Neural cell (in vitro differentiated cells): ENCODE measurements at regions not wholly inside any gene's neighbourhood (a gene's known extent, or its start where the extent isn't known, plus 50 kb on each side); places are given as distances from the start of the nearest gene placed in this dataset.

Experiments used
- H2AFZ ChIP-seq: fragments of 200-600, 300-800 bp; sonication (generic), shearing (Covaris generic); 2 replicates; pipeline ENCODE4 v1.6.0; 2014; ENCODE audit warnings: low read depth, mild to moderate bottlenecking, antibody characterized with exemption, low read length, moderate library complexity
- H3F3A ChIP-seq: fragments of 200-600 bp; shearing (Covaris generic); 2 replicates; pipeline ENCODE4 v1.6.1; 2016; ENCODE audit warnings: mild to moderate bottlenecking, moderate library complexity, mixed read lengths, antibody characterized with exemption, low read length; ENCODE audit not compliant: insufficient read depth, poor library complexity, severe bottlenecking
- H3K27ac ChIP-seq: fragments of 200-600, 300-800 bp; sonication (generic), shearing (Covaris generic); 2 replicates; pipeline ENCODE4 v1.5.1; 2014; ENCODE audit warnings: mild to moderate bottlenecking, low read length, moderate library complexity
- H3K27me3 ChIP-seq: fragments of 300-800, 200-600 bp; sonication (generic), shearing (Covaris generic); 2 replicates; pipeline ENCODE4 v1.6.0; 2014; ENCODE audit warnings: mild to moderate bottlenecking, low read depth, low read length, moderate library complexity; ENCODE audit not compliant: insufficient read depth
- H3K36me3 ChIP-seq: fragments of 300-800, 200-600 bp; sonication (generic), shearing (Covaris generic); 2 replicates; pipeline ENCODE4 v1.5.1; 2014; ENCODE audit warnings: mild to moderate bottlenecking, antibody characterized with exemption, low read length, moderate library complexity; ENCODE audit not compliant: insufficient read depth
- H3K4me2 ChIP-seq: fragments of 300-800, 200-600 bp; sonication (generic), shearing (Covaris generic); 2 replicates; pipeline ENCODE4 v1.6.0; 2014; ENCODE audit warnings: mild to moderate bottlenecking, low read length
- H3K4me3 ChIP-seq: fragments of 300-800, 200-600 bp; sonication (generic), shearing (Covaris generic); 2 replicates; pipeline ENCODE4 v1.5.1; 2014; ENCODE audit warnings: mild to moderate bottlenecking, low read length, moderate library complexity
- H3K79me2 ChIP-seq: fragments of 200-600 bp; shearing (Covaris generic); replicated peaks from 2 replicates; pipeline ENCODE4 v1.6.0; 2014; ENCODE audit warnings: mild to moderate bottlenecking, low read length, moderate library complexity; ENCODE audit not compliant: insufficient read depth
- H3K9ac ChIP-seq: fragments of 300-800, 200-600 bp; sonication (generic), shearing (Covaris generic); 2 replicates; pipeline ENCODE4 v1.6.1; 2016; ENCODE audit warnings: mild to moderate bottlenecking, low read length, mixed read lengths
- H3K9me2 ChIP-seq: fragments of 200-600 bp; shearing (Covaris generic); 2 replicates; pipeline ENCODE4 v1.6.1; 2016; ENCODE audit warnings: mild to moderate bottlenecking, low read length, mixed read lengths; ENCODE audit not compliant: insufficient read depth
- H3K9me3 ChIP-seq: fragments of 200-600, 300-800 bp; sonication (generic), shearing (Covaris generic); 2 replicates; pipeline ENCODE4 v1.6.1; 2016; ENCODE audit warnings: mild to moderate bottlenecking, mixed run types, low read length, moderate library complexity, mixed read lengths
- H4K20me1 ChIP-seq: fragments of 200-600 bp; shearing (Covaris generic); 2 replicates; pipeline ENCODE4 v1.6.1; 2016; ENCODE audit warnings: mild to moderate bottlenecking, mixed run types; ENCODE audit not compliant: insufficient read depth
- CTCF ChIP-seq: fragments of 450-650 bp; IDR thresholded peaks from 2 replicates; pipeline ENCODE4 v1.5.1; 2014; ENCODE audit warnings: antibody characterized with exemption, mild to moderate bottlenecking, moderate library complexity; ENCODE audit not compliant: poor library complexity, severe bottlenecking
- EP300 ChIP-seq: fragments of 450-650 bp; conservative IDR thresholded peaks from 2 replicates; pipeline ENCODE4 v1.6.1; 2014; ENCODE audit warnings: antibody characterized with exemption, mild to moderate bottlenecking, moderate library complexity; ENCODE audit not compliant: poor library complexity, severe bottlenecking
- EZH2 ChIP-seq: fragments of 200-600, 300-800 bp; shearing (Covaris generic), sonication (generic); IDR thresholded peaks from 2 replicates; pipeline ENCODE4 v1.6.1; 2014; ENCODE audit warnings: antibody characterized with exemption, low read length, borderline replicate concordance, mild to moderate bottlenecking; ENCODE audit not compliant: insufficient read depth, poor library complexity, severe bottlenecking
- MXI1 ChIP-seq: fragments of 450-650 bp; conservative IDR thresholded peaks from 2 replicates; pipeline ENCODE4 v1.6.1; 2014; ENCODE audit warnings: antibody characterized with exemption, mild to moderate bottlenecking; ENCODE audit not compliant: poor library complexity, severe bottlenecking
- POLR2AphosphoS5 ChIP-seq: IDR thresholded peaks from 2 replicates; pipeline ENCODE4 v1.6.1; 2012
- RAD21 ChIP-seq: fragments of 450-650 bp; conservative IDR thresholded peaks from 2 replicates; pipeline ENCODE4 v1.6.1; 2014; ENCODE audit warnings: antibody characterized with exemption, mild to moderate bottlenecking, moderate library complexity
- REST ChIP-seq: IDR thresholded peaks from 2 replicates; pipeline ENCODE4 v1.6.1; 2012; ENCODE audit warnings: borderline replicate concordance
- SMC3 ChIP-seq: fragments of 450-650 bp; conservative IDR thresholded peaks from 2 replicates; pipeline ENCODE4 v1.6.1; 2014; ENCODE audit warnings: antibody characterized with exemption, mild to moderate bottlenecking, moderate library complexity; ENCODE audit not compliant: poor library complexity
- TAF1 ChIP-seq: IDR thresholded peaks from 2 replicates; pipeline ENCODE4 v1.6.1; 2012; ENCODE audit warnings: low read depth

GRCh38 chr6:166715065-166715464 is 88.0 kb upstream of the RPS6KA2 start:
- no peaks in the 10 kb centered on the region for H3K27me3 ChIP-seq
- no peak overlapping the region for H2AFZ ChIP-seq
- H3K27ac ChIP-seq = no peak overlapping the region
- H3K4me2 ChIP-seq = no peak overlapping the region
- H3K9ac ChIP-seq = no peak overlapping the region
- H3F3A ChIP-seq = no peaks in the 10 kb centered on the region
- H3K36me3 ChIP-seq = no peaks in the 10 kb centered on the region
- H3K4me3 ChIP-seq = no peak overlapping the region
- no peaks in the 10 kb centered on the region for H3K9me2 ChIP-seq
- H3K79me2 ChIP-seq = no peaks in the 10 kb centered on the region
- H4K20me1 ChIP-seq = no peaks in the 10 kb centered on the region
- TF ChIP-seq REST = no peak
- no peak for TF ChIP-seq EP300
- TF ChIP-seq EZH2 = no peak
- TF ChIP-seq RAD21 = no peak
- TF ChIP-seq SMC3 = no peak
- no peak for TF ChIP-seq MXI1
- no peak for TF ChIP-seq TAF1
- no peak for TF ChIP-seq POLR2AphosphoS5
- TF ChIP-seq CTCF = no peak
- H3K9me3 ChIP-seq = no peaks in the 10 kb centered on the region

GRCh38 chr6:166714581-166714980 is 87.5 kb upstream of the RPS6KA2 start:
- H2AFZ ChIP-seq = no peak overlapping the region
- H3K79me2 ChIP-seq = no peaks in the 10 kb centered on the region
- H3K9ac ChIP-seq = no peak overlapping the region
- H3K4me2 ChIP-seq = no peak overlapping the region
- H3F3A ChIP-seq = no peaks in the 10 kb centered on the region
- H4K20me1 ChIP-seq = no peaks in the 10 kb centered on the region
- H3K27ac ChIP-seq = no peak overlapping the region
- H3K9me2 ChIP-seq = no peaks in the 10 kb centered on the region
- TF ChIP-seq SMC3 (no peak), MXI1 (no peak), EP300 (no peak), CTCF (no peak), RAD21 (no peak), EZH2 (no peak), TAF1 (no peak), REST (no peak), POLR2AphosphoS5 (no peak)
- H3K27me3 ChIP-seq = no peaks in the 10 kb centered on the region
- H3K36me3 ChIP-seq = no peaks in the 10 kb centered on the region
- no peak overlapping the region for H3K4me3 ChIP-seq
- no peaks in the 10 kb centered on the region for H3K9me3 ChIP-seq
